ENCODE measurements at regions not wholly inside any gene's neighbourhood (a gene's known extent, or its start where the extent isn't known, plus 50 kb on each side); places are given as distances from the start of the nearest gene placed in this dataset.

- Histone ChIP-seq H3K9me3 (no peaks in the 10 kb centered on the region), H3K27me3 (no peaks in the 10 kb centered on the region), H3K36me3 (no peaks in the 10 kb centered on the region), H3K4me3 (no peak overlapping the region), H3K27ac (no peak overlapping the region), H3K4me1 (no peaks in the 10 kb centered on the region)
- intact Hi-C loops (cut with DNase I; ENCODE audit: low total_unique reads) = no loop called here
- no peak for TF ChIP-seq CTCF (IDR thresholded peaks at IDR 0.05)
- no peak for TF ChIP-seq POLR2A (IDR thresholded peaks at IDR 0.05)
- DNase-seq = no peak
These were observed 118.2 kb upstream of the ARGLU1 start for GRCh38 chr13:106686163-106686562.

GRCh38 chr13:106685143-106685542 lies 117.2 kb upstream of the ARGLU1 start:
- intact Hi-C loops (cut with DNase I; ENCODE audit: low total_unique reads) = no loop called here

DNA sequence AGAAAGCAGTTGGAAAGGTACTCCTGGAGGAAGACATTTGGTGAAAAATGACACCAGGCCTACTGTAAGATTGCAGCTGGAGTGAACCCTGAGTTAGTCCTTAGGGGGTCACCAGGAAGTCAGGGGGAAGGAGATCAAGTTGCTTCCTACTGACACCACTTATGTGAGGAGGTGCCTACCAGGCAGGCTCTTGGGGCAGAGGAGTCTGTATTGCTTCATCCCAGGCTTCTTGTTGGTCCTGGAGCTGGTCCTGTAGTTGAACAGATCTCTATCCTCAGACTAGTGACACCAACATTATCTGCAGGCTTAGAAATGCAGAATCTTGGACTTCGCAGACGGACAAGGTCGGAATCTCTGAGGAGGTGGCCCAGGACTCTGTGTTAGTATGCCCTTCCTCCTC lies 116.0 kb upstream of the ARGLU1 start:
- H3K4me3 ChIP-seq = no peak overlapping the region
- TF ChIP-seq POLR2A (IDR thresholded peaks at IDR 0.05) (no peak), CTCF (IDR thresholded peaks at IDR 0.05) (no peak)
- H3K27me3 ChIP-seq = no peaks in the 10 kb centered on the region
- H3K4me1 ChIP-seq = no peaks in the 10 kb centered on the region
- no peak overlapping the region for H3K27ac ChIP-seq
- no peaks in the 10 kb centered on the region for H3K9me3 ChIP-seq
- DNase-seq = no peak
- no peaks in the 10 kb centered on the region for H3K36me3 ChIP-seq
- intact Hi-C loops (cut with DNase I; ENCODE audit: low total_unique reads) = no loop called here

More at GRCh38 chr13:106685143-106685542, 117.2 kb upstream of the ARGLU1 start:
- H3K27me3 ChIP-seq = no peaks in the 10 kb centered on the region
- H3K36me3 ChIP-seq = no peaks in the 10 kb centered on the region
- H3K9me3 ChIP-seq = no peaks in the 10 kb centered on the region
- no peaks in the 10 kb centered on the region for H3K4me1 ChIP-seq
- no peak for DNase-seq
- H3K4me3 ChIP-seq = no peak overlapping the region
- H3K27ac ChIP-seq = no peak overlapping the region
- no peak for TF ChIP-seq POLR2A (IDR thresholded peaks at IDR 0.05)
- TF ChIP-seq CTCF (IDR thresholded peaks at IDR 0.05) = no peak

GRCh38 chr13:106683179-106683578 lies 115.2 kb upstream of the ARGLU1 start:
- Histone ChIP-seq H3K9me3 (no peaks in the 10 kb centered on the region), H3K4me3 (no peak overlapping the region), H3K4me1 (no peaks in the 10 kb centered on the region), H3K27me3 (no peaks in the 10 kb centered on the region), H3K36me3 (no peaks in the 10 kb centered on the region), H3K27ac (no peak overlapping the region)
- TF ChIP-seq CTCF (IDR thresholded peaks at IDR 0.05) = no peak
- TF ChIP-seq POLR2A (IDR thresholded peaks at IDR 0.05) = no peak
- intact Hi-C loops (cut with DNase I; ENCODE audit: low total_unique reads) = no loop called here
- DNase-seq = no peak

DNA sequence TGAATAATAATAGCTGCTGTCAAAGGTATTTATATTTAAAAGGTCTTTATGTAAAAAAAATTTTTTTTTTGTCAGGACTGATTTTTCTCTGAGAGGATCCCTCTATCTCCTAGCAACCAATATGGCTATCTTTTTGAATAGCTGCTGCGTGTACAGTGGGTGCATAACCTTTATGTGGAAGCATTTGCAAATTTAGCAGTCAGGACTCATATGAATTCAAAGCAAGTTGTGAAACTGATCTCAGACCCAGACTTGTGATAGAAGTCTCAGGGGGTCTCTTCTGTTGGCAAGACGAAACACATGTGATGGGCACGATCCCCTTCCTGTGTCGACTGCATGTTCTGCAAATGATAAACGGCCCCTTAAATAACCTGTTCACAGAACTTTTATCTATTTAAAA lies 114.1 kb upstream of the ARGLU1 start:
- intact Hi-C loops (cut with DNase I; ENCODE audit: low total_unique reads) = no loop called here
- Histone ChIP-seq H3K36me3 (no peaks in the 10 kb centered on the region), H3K4me1 (no peaks in the 10 kb centered on the region), H3K27me3 (no peaks in the 10 kb centered on the region), H3K27ac (no peak overlapping the region), H3K9me3 (no peaks in the 10 kb centered on the region), H3K4me3 (no peak overlapping the region)
- DNase-seq = no peak
- no peak for TF ChIP-seq POLR2A (IDR thresholded peaks at IDR 0.05)
- no peak for TF ChIP-seq CTCF (IDR thresholded peaks at IDR 0.05)
